ENCODE measurements at regions not wholly inside any gene's neighbourhood (a gene's known extent, or its start where the extent isn't known, plus 50 kb on each side); places are given as distances from the start of the nearest gene placed in this dataset.

DNA sequence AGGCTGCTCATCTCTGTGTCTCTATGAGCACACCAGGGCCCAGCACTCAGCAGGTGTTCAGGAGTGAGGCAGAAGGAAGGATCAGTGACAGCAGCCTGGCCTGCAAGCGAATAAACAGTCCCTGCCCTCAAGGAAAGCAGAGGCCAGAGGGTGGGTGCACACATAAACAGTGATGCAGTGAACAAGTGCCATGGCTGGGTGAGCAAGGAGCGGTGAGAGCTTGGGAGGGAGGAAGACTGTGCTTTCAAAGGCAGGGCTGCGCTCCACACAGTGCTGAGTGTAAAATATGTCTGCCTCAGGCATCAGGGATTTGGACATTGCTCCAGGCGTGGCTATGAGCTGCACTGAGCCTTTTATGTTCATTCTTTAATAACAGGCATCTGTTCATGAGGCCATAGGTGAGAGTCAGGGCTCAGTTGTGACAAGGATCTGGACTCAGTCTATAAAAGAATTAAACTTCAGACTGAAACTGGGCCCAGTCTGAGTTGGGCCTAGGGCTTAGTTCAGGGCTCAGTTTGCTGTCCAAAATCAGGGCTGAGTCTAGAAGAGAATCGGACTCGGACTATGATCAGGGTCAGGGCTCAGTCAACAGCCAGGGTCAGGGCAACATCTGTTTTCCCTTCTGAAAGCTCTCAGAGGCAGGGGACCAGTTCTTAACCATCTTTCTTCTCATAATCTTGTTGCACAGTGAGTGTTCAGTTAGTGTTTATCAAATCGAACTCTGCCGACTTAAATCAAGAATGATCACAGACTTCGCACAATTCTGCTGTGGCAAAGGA, 213.7 kb downstream of the FOXD2 start:
- H3K27ac ChIP-seq, result 0 out of 2 replicates have a peak overlapping the region, but pooled peaks have one; percentile 5
- TF ChIP-seq, protein P1, sequence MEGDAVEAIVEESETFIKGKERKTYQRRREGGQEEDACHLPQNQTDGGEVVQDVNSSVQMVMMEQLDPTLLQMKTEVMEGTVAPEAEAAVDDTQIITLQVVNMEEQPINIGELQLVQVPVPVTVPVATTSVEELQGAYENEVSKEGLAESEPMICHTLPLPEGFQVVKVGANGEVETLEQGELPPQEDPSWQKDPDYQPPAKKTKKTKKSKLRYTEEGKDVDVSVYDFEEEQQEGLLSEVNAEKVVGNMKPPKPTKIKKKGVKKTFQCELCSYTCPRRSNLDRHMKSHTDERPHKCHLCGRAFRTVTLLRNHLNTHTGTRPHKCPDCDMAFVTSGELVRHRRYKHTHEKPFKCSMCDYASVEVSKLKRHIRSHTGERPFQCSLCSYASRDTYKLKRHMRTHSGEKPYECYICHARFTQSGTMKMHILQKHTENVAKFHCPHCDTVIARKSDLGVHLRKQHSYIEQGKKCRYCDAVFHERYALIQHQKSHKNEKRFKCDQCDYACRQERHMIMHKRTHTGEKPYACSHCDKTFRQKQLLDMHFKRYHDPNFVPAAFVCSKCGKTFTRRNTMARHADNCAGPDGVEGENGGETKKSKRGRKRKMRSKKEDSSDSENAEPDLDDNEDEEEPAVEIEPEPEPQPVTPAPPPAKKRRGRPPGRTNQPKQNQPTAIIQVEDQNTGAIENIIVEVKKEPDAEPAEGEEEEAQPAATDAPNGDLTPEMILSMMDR (conservative IDR thresholded peaks at IDR 0.05), result no peak

DNA sequence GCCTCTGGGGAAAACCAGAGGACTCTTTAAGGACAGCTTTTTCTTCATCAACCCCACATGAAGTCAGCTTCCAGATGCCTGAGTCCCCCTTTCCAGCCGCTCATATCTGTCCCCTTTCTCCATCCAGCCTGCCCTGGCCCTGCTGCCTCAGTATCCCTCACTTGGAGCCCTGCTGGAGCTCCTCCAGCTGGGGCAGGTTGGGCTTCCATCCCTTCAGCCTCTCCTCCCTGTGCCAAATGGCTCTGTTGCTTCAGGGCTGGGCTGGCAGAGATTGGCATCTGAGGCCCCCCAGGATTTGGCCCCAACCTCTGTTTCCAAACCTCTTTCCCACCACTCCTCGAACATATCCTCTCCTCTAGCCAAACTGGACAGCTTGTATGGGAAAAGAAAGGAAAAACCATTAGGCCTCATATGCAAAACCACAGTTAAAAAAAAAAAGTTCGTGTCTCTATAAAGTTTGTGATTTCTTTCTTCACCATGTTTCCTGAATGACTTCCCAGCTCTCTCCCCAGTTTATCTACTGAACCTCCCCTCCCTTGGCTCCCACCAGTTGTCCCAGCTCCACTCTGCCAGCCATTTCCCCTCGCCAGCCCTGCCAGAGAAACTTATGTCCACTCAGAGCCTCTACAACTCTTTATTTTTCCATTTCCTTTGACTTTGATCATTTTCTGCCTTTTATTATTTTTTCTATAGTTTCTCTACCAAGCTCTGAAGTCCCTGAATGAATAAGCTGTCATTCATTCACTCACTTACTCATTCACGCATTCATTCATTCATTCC, 217.9 kb downstream of the FOXD2 start:
- TF ChIP-seq, protein P1 (conservative IDR thresholded peaks at IDR 0.05), result no peak
- no peak overlapping the region for H3K27ac ChIP-seq

DNA sequence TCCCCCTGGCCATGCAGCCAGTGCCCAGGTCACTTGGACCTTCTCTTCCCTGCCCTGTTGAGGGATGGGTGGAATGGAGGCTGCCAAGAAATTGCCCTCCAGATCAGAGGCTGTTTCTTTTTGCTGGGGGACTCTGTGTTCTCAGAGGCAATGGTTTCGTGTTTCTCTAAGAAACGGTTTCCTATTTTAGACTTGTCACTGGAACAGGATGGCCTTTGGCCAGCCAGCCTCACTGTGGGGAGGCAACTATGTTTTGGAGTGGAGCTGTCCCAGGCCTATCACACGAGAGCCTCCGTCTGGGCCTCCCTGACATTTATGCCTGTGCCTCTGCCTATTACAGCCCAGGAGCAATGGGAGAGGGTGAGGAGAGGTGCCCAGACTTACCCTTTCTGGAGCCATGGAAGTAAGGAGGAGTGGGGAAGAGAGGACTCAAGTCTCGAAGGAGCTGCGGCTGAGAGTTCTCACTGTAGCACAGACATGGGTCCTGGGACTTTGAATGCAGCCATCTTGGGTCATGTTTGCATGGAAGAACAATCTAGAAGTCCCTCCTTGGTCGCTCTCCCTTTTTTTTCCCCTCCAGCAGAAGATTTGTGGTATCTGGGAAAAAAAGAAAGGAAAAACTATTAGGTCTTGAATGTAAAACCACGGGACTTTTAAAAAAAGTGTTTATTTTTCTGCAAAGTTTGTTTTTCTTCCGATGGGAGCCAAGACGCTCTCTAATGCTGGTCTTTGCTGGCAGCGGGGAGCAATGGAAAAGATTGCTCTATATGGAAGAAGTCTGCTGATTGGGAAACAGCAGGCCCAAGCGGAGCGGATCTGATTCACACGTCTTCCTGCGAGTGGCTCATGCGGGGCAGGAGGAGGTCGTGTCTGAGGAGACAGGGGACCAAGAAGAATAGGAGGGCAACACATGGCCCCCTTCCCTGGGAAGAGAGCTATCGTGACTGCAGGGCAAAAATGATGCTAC, 219.2 kb downstream of the FOXD2 start:
- TF ChIP-seq, protein P1 (conservative IDR thresholded peaks at IDR 0.05), result no peak
- H3K27ac ChIP-seq, result no peak overlapping the region

GRCh38 chr1:47658161-47658920, 220.5 kb downstream of the FOXD2 start:
- H3K27ac ChIP-seq, result no peak overlapping the region
- TF ChIP-seq, protein P1 (conservative IDR thresholded peaks at IDR 0.05), result no peak

DNA sequence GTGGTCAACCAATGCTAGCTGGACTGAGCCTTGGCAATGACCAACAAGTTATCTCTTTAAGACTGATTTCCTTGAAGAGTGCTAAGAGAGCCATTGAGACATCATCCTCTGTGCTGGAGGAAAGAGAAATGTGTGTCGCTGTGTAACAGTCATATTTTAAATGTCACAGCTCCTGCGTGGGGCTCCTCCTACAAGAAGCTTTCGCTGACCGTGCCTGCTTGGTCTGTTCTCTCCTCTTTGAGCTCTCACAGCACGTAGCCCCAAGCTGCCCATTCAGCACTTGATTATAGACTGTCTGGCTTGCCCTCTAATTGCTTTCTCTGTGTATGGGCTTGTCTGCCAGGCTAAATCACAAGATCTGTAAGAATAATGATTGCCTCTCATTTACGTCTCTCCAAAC, 221.3 kb downstream of the FOXD2 start:
- no peak overlapping the region for H3K27ac ChIP-seq

DNA sequence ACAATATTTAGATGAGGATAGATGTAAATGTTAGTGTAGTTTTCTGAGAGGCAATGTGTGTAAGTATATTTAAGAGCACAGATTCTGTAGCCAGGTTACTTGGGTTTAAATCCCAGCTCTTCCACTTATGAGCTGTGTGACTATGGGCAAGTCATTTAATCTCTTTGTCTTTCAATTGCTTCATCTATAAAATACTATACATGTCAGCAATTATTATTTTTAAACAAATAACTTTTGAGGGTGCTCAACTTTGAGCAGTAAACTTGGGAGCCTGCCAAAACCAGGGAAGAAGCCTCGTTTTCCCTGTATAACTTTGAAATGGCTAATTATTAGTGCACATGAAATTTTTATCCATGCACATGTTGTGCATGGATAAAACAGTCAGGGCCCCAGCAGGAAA, 222.8 kb downstream of the FOXD2 start:
- TF ChIP-seq, protein P1 (conservative IDR thresholded peaks at IDR 0.05), result no peak
- no peak overlapping the region for H3K27ac ChIP-seq

More for the DNA sequence above, 221.3 kb downstream of the FOXD2 start:
- TF ChIP-seq, protein P1 (conservative IDR thresholded peaks at IDR 0.05), result no peak
